CD4-positive, alpha-beta T cell treated with Interferon gamma for 1 hour (primary cell): ENCODE measurements at regions not wholly inside any gene's neighbourhood (a gene's known extent, or its start where the extent isn't known, plus 50 kb on each side); places are given as distances from the start of the nearest gene placed in this dataset.
"Not testable (repeated sequence)": the region's sequence is repeated elsewhere in the genome, so short reads cannot be mapped to it uniquely, and the experiment has no call there.

ENCODE experiments used
- DNase-seq: peaks from one replicate; pipeline ENCODE4 v3.0.0-alpha.2; 2020

DNA sequence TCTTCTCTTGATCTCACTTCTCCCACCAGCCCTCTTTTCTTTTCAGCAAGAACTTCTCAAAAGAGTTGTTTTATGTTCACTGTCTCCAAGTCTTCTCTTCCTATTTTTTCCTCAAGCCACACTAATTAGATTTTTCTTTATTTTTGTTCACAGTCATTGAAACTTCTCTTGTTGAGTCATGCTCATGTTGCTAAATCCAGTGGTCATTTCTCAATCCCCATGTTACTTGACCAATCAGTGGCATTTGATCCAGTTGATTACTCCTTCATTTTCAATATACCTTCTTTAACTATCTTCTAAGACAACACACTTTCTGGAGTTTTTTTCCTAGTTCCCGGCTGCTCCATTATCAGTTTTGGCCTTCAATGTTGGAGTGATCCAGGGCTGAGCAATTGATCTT lies 103.1 kb upstream of the LSM6 start:
- DNase-seq = no peak

GRCh38 chr4:146071390-146071789 lies 104.1 kb upstream of the LSM6 start:
- DNase-seq = no peak

DNA sequence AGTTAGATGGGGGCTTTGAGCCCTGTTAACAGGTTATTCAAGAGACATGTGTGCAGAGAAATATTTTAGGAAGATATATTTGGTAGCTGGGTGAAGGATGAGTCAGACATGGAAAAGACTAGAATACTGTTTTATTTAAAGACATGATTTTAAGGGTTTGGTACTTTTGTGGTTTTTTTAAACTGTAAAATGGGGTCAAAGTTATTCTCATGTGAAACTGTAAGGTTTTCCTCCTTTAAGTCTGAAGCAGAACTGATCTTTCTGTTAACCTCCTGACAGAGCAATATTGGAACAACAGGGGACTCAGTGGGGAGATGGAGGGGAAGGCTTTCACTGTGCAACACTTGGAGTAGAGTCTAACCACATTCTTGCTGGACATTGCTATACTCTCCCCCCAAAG lies 112.4 kb upstream of the LSM6 start:
- DNase-seq = no peak

GRCh38 chr4:146062340-146062739 lies 113.2 kb upstream of the LSM6 start:
- DNase-seq = no peak

GRCh38 chr4:146061610-146062334 lies 113.7 kb upstream of the LSM6 start:
- no peak for DNase-seq

DNA sequence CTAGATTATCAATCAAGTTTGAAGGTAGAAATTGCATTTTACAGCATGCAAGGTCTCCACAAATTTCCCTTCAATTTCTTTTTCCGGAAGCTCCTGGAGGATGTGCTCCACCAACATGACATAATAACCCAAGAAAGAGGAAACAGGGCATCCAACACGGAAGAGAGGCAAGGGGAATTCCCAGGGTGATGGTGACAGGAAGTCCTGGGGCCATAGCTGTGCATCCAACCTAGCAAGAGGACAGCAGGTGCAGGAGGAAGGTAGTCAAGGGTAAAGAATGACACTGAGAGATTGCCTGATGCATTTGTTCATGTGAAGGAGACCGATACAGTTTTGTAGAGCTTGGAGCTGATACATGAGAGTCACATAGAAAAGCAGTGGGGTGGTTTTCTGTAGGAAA lies 115.7 kb upstream of the LSM6 start:
- DNase-seq = peak; percentile 73

DNA sequence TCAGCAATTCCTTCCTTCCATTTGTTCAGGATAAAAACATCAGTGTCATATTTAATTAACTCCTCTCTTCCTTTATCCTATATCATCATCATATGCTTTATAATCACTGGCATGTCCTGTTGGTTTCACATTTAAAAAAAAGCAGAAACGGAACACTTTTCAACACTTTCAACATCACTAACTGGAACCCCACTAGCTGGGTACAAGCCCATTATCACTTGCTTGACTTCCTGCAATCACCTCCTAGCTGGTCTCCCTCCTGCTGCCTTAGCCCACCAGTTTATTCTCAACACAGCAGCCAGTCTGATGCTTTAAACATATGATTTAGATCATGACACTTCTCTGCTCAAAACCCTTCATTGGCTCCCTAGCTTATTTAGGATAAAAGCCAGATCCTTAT lies 116.4 kb upstream of the LSM6 start:
- peak; percentile 3 for DNase-seq

- no peak for DNase-seq
These were observed 117.0 kb upstream of the LSM6 start for GRCh38 chr4:146058531-146058930.

- no peak for DNase-seq
These were observed 116.1 kb upstream of the ZNF827 start for GRCh38 chr4:146054676-146055075.

- DNase-seq = no peak
These were observed 115.3 kb upstream of the ZNF827 start for GRCh38 chr4:146053891-146054290.

GRCh38 chr4:146051728-146052391 lies 113.2 kb upstream of the ZNF827 start:
- no peak for DNase-seq

GRCh38 chr4:146051223-146051622 lies 112.6 kb upstream of the ZNF827 start:
- DNase-seq = no peak

- DNase-seq = no peak
These were observed 111.2 kb upstream of the ZNF827 start for GRCh38 chr4:146049802-146050201.

GRCh38 chr4:146047768-146048167 lies 109.1 kb upstream of the ZNF827 start:
- DNase-seq = not testable (repeated sequence)

DNA sequence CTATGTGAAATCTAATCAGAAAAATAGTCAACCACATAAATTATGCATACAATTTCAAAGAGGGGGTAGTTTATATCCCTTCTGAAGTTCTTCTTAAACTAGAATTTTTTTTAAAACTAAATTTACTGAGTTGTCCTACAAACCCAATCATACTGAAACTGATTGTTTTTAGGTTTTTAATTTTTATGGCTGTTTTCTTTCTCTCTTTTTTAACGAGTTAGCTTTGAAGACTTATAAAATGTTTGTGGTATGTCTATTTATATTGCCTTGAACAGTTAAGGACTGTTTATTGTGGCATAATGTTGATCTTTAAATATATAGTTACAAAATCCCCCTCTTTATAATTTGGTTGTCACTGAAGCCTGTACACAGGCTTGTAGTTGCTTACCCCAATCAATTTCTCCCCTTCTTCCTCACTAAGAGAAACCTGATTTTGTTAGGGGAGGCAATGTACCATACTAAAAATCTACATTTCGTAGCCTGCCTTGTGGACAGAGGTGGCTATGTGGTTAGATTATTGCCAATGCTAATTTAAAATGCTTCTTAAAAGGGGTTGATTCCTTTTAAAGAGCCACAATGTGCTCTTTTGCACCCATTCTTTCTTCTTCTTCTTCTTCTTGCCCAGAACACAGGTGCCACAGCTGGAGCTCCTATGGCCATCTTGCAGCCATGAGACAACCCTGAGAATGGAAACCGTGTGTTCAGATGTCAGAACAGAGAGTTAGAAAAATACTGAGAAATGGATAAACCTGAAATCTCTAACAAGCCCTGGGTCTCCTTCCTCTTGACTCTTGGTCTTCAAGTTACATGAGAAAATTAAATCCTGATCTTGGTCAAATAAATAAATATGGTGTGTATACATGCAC lies 102.7 kb upstream of the ZNF827 start:
- DNase-seq = no peak

GRCh38 chr4:146040623-146041022 lies 102.0 kb upstream of the ZNF827 start:
- no peak for DNase-seq

- no peak for DNase-seq
These were observed 94.5 kb upstream of the ZNF827 start for GRCh38 chr4:146033149-146033548.

GRCh38 chr4:146032234-146032860 lies 93.7 kb upstream of the ZNF827 start:
- DNase-seq = no peak

DNA sequence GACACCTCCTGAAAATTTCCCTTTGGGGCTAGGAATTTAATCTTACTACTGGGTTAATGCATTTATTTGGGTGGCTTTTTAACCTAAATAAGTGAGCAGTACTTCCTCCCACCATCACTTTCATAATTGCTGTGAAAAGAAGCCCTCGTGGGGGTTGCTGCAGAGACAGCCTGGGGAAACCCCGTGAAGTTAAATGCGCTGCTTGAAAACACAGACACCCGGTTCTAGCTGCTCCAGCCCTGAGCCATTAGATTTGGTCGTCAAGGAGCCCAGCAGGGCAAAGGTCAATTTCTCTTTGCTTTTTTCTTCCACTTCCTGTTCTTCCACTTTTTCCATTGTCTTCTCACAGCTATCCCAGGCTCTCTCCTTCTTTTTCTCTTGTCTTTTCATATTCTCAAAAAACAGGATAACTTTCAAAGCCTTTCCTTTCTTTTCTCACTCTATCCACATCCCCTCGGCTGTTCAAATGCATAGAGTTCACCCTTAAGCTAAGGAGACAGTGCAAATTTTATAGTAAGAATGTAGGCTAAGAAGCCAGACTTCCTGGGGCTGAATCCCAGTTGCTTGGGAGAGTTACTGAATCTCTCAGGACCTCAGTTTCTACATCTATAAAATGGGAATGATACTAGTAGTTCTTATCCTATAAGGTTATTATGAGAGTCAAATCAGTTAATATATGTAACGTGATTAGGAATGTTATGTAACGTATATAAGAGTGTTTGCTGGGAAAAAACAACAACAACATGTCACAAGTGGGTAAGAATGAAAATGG lies 91.5 kb upstream of the ZNF827 start:
- DNase-seq = peak; percentile 48

DNA sequence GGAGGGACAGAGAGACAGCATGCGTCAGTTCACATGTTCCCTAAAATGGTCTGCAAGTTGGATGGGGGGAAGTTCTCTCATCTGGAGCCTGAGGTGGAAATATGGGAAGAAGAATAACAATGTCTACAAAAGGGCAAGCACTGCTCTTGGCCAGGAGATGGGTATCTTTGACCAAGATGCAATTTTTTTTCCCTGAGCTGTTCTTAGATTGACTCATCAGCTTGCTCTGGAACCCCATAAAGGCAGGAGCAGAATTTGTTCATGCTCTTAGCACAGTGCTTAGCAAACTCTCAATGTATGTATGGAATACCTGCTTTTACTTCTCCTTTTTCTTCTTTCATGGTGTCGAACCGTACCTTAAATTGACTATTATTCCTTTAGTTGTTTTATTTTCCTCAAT lies 90.5 kb upstream of the ZNF827 start:
- DNase-seq = no peak

- no peak for DNase-seq
These were observed 89.1 kb upstream of the ZNF827 start for GRCh38 chr4:146027761-146028160.

GRCh38 chr4:146023334-146023967 lies 84.8 kb upstream of the ZNF827 start:
- no peak for DNase-seq
